NCI-H82 treated with DMSO at 0.1 percent for 48 hours (cell line): ENCODE measurements at regions not wholly inside any gene's neighbourhood (a gene's known extent, or its start where the extent isn't known, plus 50 kb on each side); places are given as distances from the start of the nearest gene placed in this dataset.
"Not testable (repeated sequence)": the region's sequence is repeated elsewhere in the genome, so short reads cannot be mapped to it uniquely, and the experiment has no call there.

Experiments
- DNase-seq: peaks from one replicate; lab custom pipeline; 2025; ENCODE audit not compliant: unreplicated experiment; lab: John Stamatoyannopoulos, UW

- DNase-seq, result no peak
Measured at GRCh38 chr18:70414315-70414900, 125.6 kb downstream of the SOCS6 start.

- no peak for DNase-seq
Measured at GRCh38 chr18:70413455-70413854, 124.6 kb downstream of the SOCS6 start.

- no peak for DNase-seq
Measured at GRCh38 chr18:70411876-70412435, 123.1 kb downstream of the SOCS6 start.

GRCh38 chr18:70411307-70411706, 122.5 kb downstream of the SOCS6 start:
- DNase-seq, result no peak

GRCh38 chr18:70405052-70405451, 116.2 kb downstream of the SOCS6 start:
- DNase-seq, result no peak

GRCh38 chr18:70400476-70400875, 111.6 kb downstream of the SOCS6 start:
- DNase-seq, result peak; percentile 68

- DNase-seq, result no peak
Measured at GRCh38 chr18:70398076-70398475, 109.2 kb downstream of the SOCS6 start.

- DNase-seq, result no peak
Measured at GRCh38 chr18:70397259-70397925, 108.5 kb downstream of the SOCS6 start.

GRCh38 chr18:70395771-70396170, 106.9 kb downstream of the SOCS6 start:
- not testable (repeated sequence) for DNase-seq

GRCh38 chr18:70394672-70395071, 105.8 kb downstream of the SOCS6 start:
- no peak for DNase-seq

- DNase-seq, result no peak
Measured at GRCh38 chr18:70390371-70391090, 101.7 kb downstream of the SOCS6 start.

GRCh38 chr18:70389036-70389435, 100.2 kb downstream of the SOCS6 start:
- not testable (repeated sequence) for DNase-seq

GRCh38 chr18:70387027-70387426, 98.2 kb downstream of the SOCS6 start:
- no peak for DNase-seq

- DNase-seq, result no peak
Measured at GRCh38 chr18:70386582-70386981, 97.7 kb downstream of the SOCS6 start.

GRCh38 chr18:70385474-70385873, 96.6 kb downstream of the SOCS6 start:
- DNase-seq, result no peak

- DNase-seq, result no peak
Measured at GRCh38 chr18:70384181-70384790, 95.4 kb downstream of the SOCS6 start.

GRCh38 chr18:70382992-70383717, 94.3 kb downstream of the SOCS6 start:
- no peak for DNase-seq

GRCh38 chr18:70382017-70382416, 93.2 kb downstream of the SOCS6 start:
- DNase-seq, result no peak

- DNase-seq, result no peak
Measured at GRCh38 chr18:70380915-70381896, 92.4 kb downstream of the SOCS6 start.
